ENCODE measurements at regions not wholly inside any gene's neighbourhood (a gene's known extent, or its start where the extent isn't known, plus 50 kb on each side); places are given as distances from the start of the nearest gene placed in this dataset.

- TF ChIP-seq CTCF (IDR thresholded peaks at IDR 0.05) = no peak
- no peak for TF ChIP-seq POLR2A (IDR thresholded peaks at IDR 0.05)
Measured at GRCh38 chr2:59427980-59428379, 1125.5 kb downstream of the BCL11A start.

Data from Peyer's patch (tissue), 4 donors.